Adrenal gland (tissue), 9 donors: ENCODE measurements at regions not wholly inside any gene's neighbourhood (a gene's known extent, or its start where the extent isn't known, plus 50 kb on each side); places are given as distances from the start of the nearest gene placed in this dataset.

Experiments used
- DNase-seq, 7 donors: peaks; one replicate each; pipeline ENCODE4 v3.0.0-alpha.2; 2019 to 2020
- H3K27ac ChIP-seq, 5 donors: fragments of 200-600 bp; sonication (generic) in 4 of 5; 1 replicate in 3 of 5; 2 replicates in 2 of 5; pipeline versions ENCODE4 v1.5.1 to v1.8.0; 2016 to 2020; ENCODE audit warnings: mild to moderate bottlenecking in 1 of 5
- H3K27me3 ChIP-seq: fragments of 200-600 bp; 2 replicates; pipeline ENCODE4 v1.8.0; 2021
- H3K36me3 ChIP-seq, 2 donors: fragments of 200-600 bp; replicated peaks in 1 of 2; 1 replicate in 1 of 2; 2 replicates in 1 of 2; pipeline versions ENCODE4 v1.5.1 to v1.8.0; 2018 to 2022
- H3K4me1 ChIP-seq, 2 donors: fragments of 200-600 bp; replicated peaks in 1 of 2; 1 replicate in 1 of 2; 2 replicates in 1 of 2; pipeline versions ENCODE4 v1.5.1 to v1.8.0; 2018 to 2021
- H3K4me3 ChIP-seq, 4 donors: fragments of 200-600 bp; sonication (generic) in 3 of 4; one replicate each; pipeline ENCODE4 v1.5.1; 2016 to 2018
- H3K9me3 ChIP-seq, 3 donors: fragments of 200-600 bp; sonication (generic) in 1 of 3; replicated peaks in 1 of 3; 1 replicate in 2 of 3; 2 replicates in 1 of 3; pipeline versions ENCODE4 v1.5.1 to v1.8.0; 2016 to 2021
- POLR2A ChIP-seq, 2 donors: fragments of 450-650 bp; IDR thresholded peaks; one replicate each; pipeline ENCODE4 v1.6.1; 2017; ENCODE audit warnings: antibody characterized with exemption in 2 of 2, mild to moderate bottlenecking in 2 of 2, moderate library complexity in 1 of 2
- WGBS, 4 donors: extraction: QIAGEN DNeasy Blood & Tissue Kit in 2 of 4; methylation state at CpG; one replicate each; pipeline versions ENCODE4 v1.1.5 to v1.1.7; 2013 to 2017; 5-methylcytosine and 5-hydroxymethylcytosine counted together
- intact Hi-C, 2 donors: fragments of 100-400 bp; cut with DNase I; formaldehyde crosslinking; loops; one replicate each; pipeline versions ENCODE4 v1.14.1 to v1.15.0; 2022 to 2023
- small RNA-seq, 2 donors: library from RNA; depleted of rRNA; stranded (forward); fragments of <200 nt; gene quantifications; one replicate each; pipeline ENCODE3, GENCODE V24; 2016
- TF ChIP-seq, protein P1 (sequence below), 6 experiments: fragments of 450-650 bp in 4 of 6; fragments of 200-600 bp in 2 of 6; sonication (generic) in 1 of 6; IDR thresholded peaks; 1 replicate in 5 of 6; 2 replicates in 1 of 6; pipeline versions ENCODE4 v1.5.1 to v1.8.0; 2016 to 2021; ENCODE audit warnings: antibody characterized with exemption in 6 of 6, mild to moderate bottlenecking in 2 of 6, moderate library complexity in 1 of 6
- donor health status: healthy with polysubstance abuse.
- donor health status: Bipolar disorder and iron deficiency.
- donor health status: DM: yes; HTN: yes; CAD: no.
- donor health status: DM: no; HTN: no; CAD: no.
- donor health status: DM: no; HTN: no; CAD: no.

DNA sequence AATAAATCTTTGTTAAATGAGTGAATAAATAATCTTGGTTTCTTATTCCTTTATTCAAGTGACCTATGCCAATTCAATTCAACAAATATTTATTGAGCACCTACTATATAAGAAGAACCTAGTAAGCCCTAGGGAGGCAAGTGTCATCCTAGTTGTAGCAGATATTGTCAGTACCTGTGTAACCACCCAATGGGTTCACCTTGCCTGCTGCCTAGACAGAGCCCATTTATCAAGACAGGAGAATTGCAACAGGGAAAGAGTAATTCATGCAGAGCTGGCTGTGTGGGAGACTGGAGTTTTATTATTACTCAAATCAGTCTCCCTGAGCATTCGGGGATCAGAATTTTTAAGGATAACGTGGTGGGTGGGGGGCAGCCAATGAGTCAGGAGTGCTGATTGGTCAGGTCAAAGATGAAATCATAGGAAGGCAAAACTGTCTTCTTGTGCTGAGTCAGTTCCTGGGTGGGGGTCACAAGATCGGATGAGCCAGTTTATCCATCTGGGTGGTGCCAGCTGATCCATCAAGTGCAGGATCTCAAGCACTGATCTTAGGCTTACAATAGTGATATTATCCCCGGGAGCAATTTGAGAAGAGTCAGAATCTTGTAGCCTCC, 53.8 kb upstream of the KCNA3 start:
- TF ChIP-seq, protein P1, sequence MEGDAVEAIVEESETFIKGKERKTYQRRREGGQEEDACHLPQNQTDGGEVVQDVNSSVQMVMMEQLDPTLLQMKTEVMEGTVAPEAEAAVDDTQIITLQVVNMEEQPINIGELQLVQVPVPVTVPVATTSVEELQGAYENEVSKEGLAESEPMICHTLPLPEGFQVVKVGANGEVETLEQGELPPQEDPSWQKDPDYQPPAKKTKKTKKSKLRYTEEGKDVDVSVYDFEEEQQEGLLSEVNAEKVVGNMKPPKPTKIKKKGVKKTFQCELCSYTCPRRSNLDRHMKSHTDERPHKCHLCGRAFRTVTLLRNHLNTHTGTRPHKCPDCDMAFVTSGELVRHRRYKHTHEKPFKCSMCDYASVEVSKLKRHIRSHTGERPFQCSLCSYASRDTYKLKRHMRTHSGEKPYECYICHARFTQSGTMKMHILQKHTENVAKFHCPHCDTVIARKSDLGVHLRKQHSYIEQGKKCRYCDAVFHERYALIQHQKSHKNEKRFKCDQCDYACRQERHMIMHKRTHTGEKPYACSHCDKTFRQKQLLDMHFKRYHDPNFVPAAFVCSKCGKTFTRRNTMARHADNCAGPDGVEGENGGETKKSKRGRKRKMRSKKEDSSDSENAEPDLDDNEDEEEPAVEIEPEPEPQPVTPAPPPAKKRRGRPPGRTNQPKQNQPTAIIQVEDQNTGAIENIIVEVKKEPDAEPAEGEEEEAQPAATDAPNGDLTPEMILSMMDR (IDR thresholded peaks at IDR 0.05), result no peak
- TF ChIP-seq POLR2A (IDR thresholded peaks at IDR 0.05), result no peak
- H3K27me3 ChIP-seq, result no peaks in the 10 kb centered on the region
- H3K36me3 ChIP-seq, result no peaks in the 10 kb centered on the region
- intact Hi-C loops, result no loop called here
- H3K27ac ChIP-seq, result no peak overlapping the region
- H3K9me3 ChIP-seq, result no peaks in the 10 kb centered on the region
- WGBS, 4 donors, result 57 to 76% (median 70%) methylated on average over 4 of the region's 4 CpGs
- no peak overlapping the region for H3K4me3 ChIP-seq
- DNase-seq, result no peak
- H3K4me1 ChIP-seq, result no peaks in the 10 kb centered on the region

DNA sequence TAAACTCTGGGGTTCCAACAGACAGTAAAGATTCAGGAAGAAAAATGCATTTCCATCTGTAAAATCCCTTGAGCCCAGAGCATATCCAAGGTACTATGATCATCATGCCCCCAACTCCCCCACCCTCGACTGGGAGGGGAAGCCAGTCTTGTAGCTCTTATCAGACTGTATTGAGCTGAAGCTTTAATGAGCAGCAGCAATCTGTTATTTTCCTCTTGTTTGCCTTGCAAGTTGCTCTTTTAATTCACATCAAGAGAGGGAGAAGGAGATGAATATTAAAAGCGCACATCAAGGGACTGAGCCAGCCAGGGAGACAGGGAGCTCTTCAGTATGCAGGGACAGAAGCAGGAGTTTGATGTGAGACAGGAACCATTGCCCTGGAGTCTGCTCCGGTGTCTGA, 52.5 kb upstream of the KCNA3 start:
- no peaks in the 10 kb centered on the region for H3K36me3 ChIP-seq
- intact Hi-C loops, result no loop called here
- H3K4me3 ChIP-seq, result no peak overlapping the region
- H3K4me1 ChIP-seq, result no peaks in the 10 kb centered on the region
- H3K9me3 ChIP-seq, result no peaks in the 10 kb centered on the region
- H3K27me3 ChIP-seq, result no peaks in the 10 kb centered on the region
- DNase-seq, result no peak
- TF ChIP-seq, protein P1 (IDR thresholded peaks at IDR 0.05), result no peak
- TF ChIP-seq POLR2A (IDR thresholded peaks at IDR 0.05), result no peak
- H3K27ac ChIP-seq, result no peak overlapping the region
- WGBS, 4 donors, result 41 to 53% (median 50%) methylated on average over 3 of the region's 3 CpGs

DNA sequence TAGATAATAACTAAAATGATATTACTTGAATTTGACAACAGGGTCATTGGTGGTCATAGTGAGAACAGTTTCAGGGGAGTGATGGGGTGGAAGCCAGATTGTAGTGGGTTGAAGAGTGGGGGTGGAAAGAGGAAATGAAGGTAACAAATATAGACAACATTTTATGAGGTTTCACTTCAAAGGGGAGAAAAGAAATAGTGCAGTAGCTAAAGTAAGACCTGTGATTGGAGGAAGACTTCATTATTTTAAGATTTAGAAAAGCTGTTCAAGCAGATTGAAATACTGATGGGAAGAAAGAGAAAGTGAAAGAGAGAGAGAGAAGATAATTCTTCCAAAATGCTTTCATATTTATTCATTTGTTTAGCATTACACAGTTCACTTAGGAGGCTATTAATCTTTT, 52.0 kb upstream of the KCNA3 start:
- H3K27ac ChIP-seq, result no peak overlapping the region
- H3K4me1 ChIP-seq, result no peaks in the 10 kb centered on the region
- H3K27me3 ChIP-seq, result no peaks in the 10 kb centered on the region
- TF ChIP-seq POLR2A (IDR thresholded peaks at IDR 0.05), result no peak
- TF ChIP-seq, protein P1 (IDR thresholded peaks at IDR 0.05), result no peak
- no peak for DNase-seq
- H3K36me3 ChIP-seq, result no peaks in the 10 kb centered on the region
- intact Hi-C loops, result no loop called here
- no peak overlapping the region for H3K4me3 ChIP-seq
- no peaks in the 10 kb centered on the region for H3K9me3 ChIP-seq

Small RNA genes lying in the stretch of these regions (small RNA-seq; reads per million reads assigned to genes)
- 0 reads per million in 2 donors for gene RF00019
